GM23338 (cell line): ENCODE measurements at regions not wholly inside any gene's neighbourhood (a gene's known extent, or its start where the extent isn't known, plus 50 kb on each side); places are given as distances from the start of the nearest gene placed in this dataset.

Experiments used
- ATAC-seq: fragments of 200-7000 bp; cut with Tn5 transposase; 3 replicates; pipeline ENCODE4 v1.9.1; 2020
- DNase-seq: peaks from one replicate; pipeline ENCODE4 v3.0.0-alpha.2; 2015; ENCODE audit warnings: low spot score
- H2AFZ ChIP-seq: fragments of 200-600 bp; sonication (generic); 2 replicates; pipeline ENCODE4 v1.8.0; 2016; ENCODE audit warnings: antibody characterized with exemption, mild to moderate bottlenecking, moderate library complexity
- H3F3A ChIP-seq: fragments of 200-600 bp; sonication (generic); replicated peaks from 2 replicates; pipeline ENCODE4 v1.8.0; 2017; ENCODE audit warnings: antibody characterized with exemption, mixed run types, low read depth
- H3K27ac ChIP-seq: fragments of 200-600 bp; sonication (generic); 2 replicates; pipeline ENCODE4 v1.6.1; 2016; ENCODE audit warnings: low read depth
- H3K27me3 ChIP-seq: fragments of 200-600 bp; sonication (generic); 2 replicates; pipeline ENCODE4 v1.8.0; 2016; ENCODE audit warnings: mild to moderate bottlenecking, mixed run types, moderate library complexity; ENCODE audit not compliant: insufficient read depth
- H3K36me3 ChIP-seq: fragments of 200-600 bp; sonication (generic); 2 replicates; pipeline ENCODE4 v1.8.0; 2016; ENCODE audit warnings: mild to moderate bottlenecking; ENCODE audit not compliant: insufficient read depth
- H3K4me1 ChIP-seq: fragments of 200-600 bp; sonication (generic); 2 replicates; pipeline ENCODE4 v1.8.0; 2016; ENCODE audit warnings: mild to moderate bottlenecking, moderate library complexity; ENCODE audit not compliant: insufficient read depth
- H3K4me2 ChIP-seq: fragments of 200-600 bp; sonication (generic); 2 replicates; pipeline ENCODE4 v1.7.1; 2017; ENCODE audit warnings: mixed run types
- H3K4me3 ChIP-seq: fragments of 200-600 bp; sonication (generic); 2 replicates; pipeline ENCODE4 v1.6.1; 2016; ENCODE audit warnings: mixed run types
- H3K79me2 ChIP-seq: fragments of 200-600 bp; sonication (generic); replicated peaks from 2 replicates; pipeline ENCODE4 v1.8.0; 2017; ENCODE audit warnings: mild to moderate bottlenecking; ENCODE audit not compliant: insufficient read depth
- H3K9me2 ChIP-seq: fragments of 200-600 bp; sonication (generic); 2 replicates; pipeline ENCODE4 v1.8.0; 2017; ENCODE audit not compliant: insufficient read depth
- H4K20me1 ChIP-seq: fragments of 200-600 bp; sonication (generic); replicated peaks from 2 replicates; pipeline ENCODE4 v1.8.0; 2017; ENCODE audit warnings: mild to moderate bottlenecking; ENCODE audit not compliant: insufficient read depth
- H3K27ac Mint-ChIP-seq: 2 replicates; pipeline ENCODE4 v1.8.0; 2020; ENCODE audit warnings: inconsistent platforms, mild to moderate bottlenecking, moderate library complexity, mixed read lengths
- H3K27me3 Mint-ChIP-seq: 3 replicates; pipeline ENCODE4 v1.8.0; 2022; ENCODE audit warnings: low read depth, mild to moderate bottlenecking, moderate library complexity, mixed read lengths, inconsistent platforms; ENCODE audit not compliant: insufficient read depth, poor library complexity
- H3K36me3 Mint-ChIP-seq: 3 replicates; pipeline ENCODE4 v1.8.0; 2021; ENCODE audit warnings: low read depth, mild to moderate bottlenecking, inconsistent platforms, moderate library complexity, mixed read lengths
- H3K4me1 Mint-ChIP-seq: 3 replicates; pipeline ENCODE4 v1.8.0; 2020; ENCODE audit warnings: mild to moderate bottlenecking, inconsistent platforms, mixed read lengths
- H3K4me3 Mint-ChIP-seq: 3 replicates; pipeline ENCODE4 v1.8.0; 2021; ENCODE audit warnings: moderate library complexity, mild to moderate bottlenecking, inconsistent platforms, mixed read lengths
- H3K9me3 Mint-ChIP-seq: 3 replicates; pipeline ENCODE4 v1.8.0; 2020; ENCODE audit warnings: moderate library complexity, mild to moderate bottlenecking, inconsistent platforms, mixed read lengths
- CTCF ChIP-seq, 2 experiments: fragments of 200-600 bp in 1 of 2; sonication (generic) in 1 of 2; conservative IDR thresholded peaks; 2 replicates each; pipeline versions ENCODE4 v1.5.1 to v1.6.1; 2016 to 2017; ENCODE audit warnings: antibody characterized with exemption in 2 of 2, low read depth in 2 of 2, mild to moderate bottlenecking in 2 of 2, moderate library complexity in 1 of 2
- ETS1 ChIP-seq: IDR thresholded peaks from 2 replicates; pipeline ENCODE4 v1.6.1; 2016; ENCODE audit warnings: antibody characterized with exemption
- JUNB ChIP-seq: IDR thresholded peaks from one replicate; pipeline ENCODE4 v1.6.1; 2016; ENCODE audit warnings: antibody characterized with exemption; ENCODE audit not compliant: unreplicated experiment
- NANOG ChIP-seq: IDR thresholded peaks from 2 replicates; pipeline ENCODE4 v1.6.1; 2016; ENCODE audit warnings: antibody characterized with exemption, borderline replicate concordance
- ZNF331 ChIP-seq: fragments of 250-450 bp; sonication (Bioruptor Pico); IDR thresholded peaks from 2 replicates; pipeline ENCODE4 v1.5.0; 2020; ENCODE audit warnings: low read depth, mild to moderate bottlenecking, moderate library complexity
- ZNF462 ChIP-seq: fragments of 250-450 bp; sonication (Bioruptor Pico); IDR thresholded peaks from 2 replicates; pipeline ENCODE4 v1.5.0; 2020; ENCODE audit warnings: mild to moderate bottlenecking, moderate library complexity

- Histone ChIP-seq H3K9me2 (no peaks in the 10 kb centered on the region), H3K4me3 (no peak overlapping the region), H3K79me2 (no peaks in the 10 kb centered on the region), H3K27ac (no peak overlapping the region), H3K4me1 (peaks cover 18% of the 10 kb centered on the region), H3K27me3 (no peaks in the 10 kb centered on the region), H3K36me3 (no peaks in the 10 kb centered on the region), H3K4me2 (peak overlapping the region; percentile 14; the same call in 1 of the 2 replicates), H2AFZ (peak overlapping the region; percentile 61), H4K20me1 (no peaks in the 10 kb centered on the region), H3F3A (no peaks in the 10 kb centered on the region)
- Mint-ChIP-seq H3K27me3 (peaks cover 3% of the 10 kb centered on the region), H3K9me3 (no peaks in the 10 kb centered on the region), H3K27ac (peak overlapping the region; percentile 17; the same call in 1 of the 2 replicates), H3K4me1 (peaks cover 36% of the 10 kb centered on the region), H3K36me3 (no peaks in the 10 kb centered on the region), H3K4me3 (no peak overlapping the region)
- DNase-seq: no peak
- TF ChIP-seq NANOG (no peak), CTCF (conservative IDR thresholded peaks at IDR 0.05; ENCODE audit: low read depth in 2 of 2) (no peak), ETS1 (no peak), JUNB (no peak), ZNF462 (CRISPR knock-in tag) (no peak), ZNF331 (no peak)
- ATAC-seq: peak; percentile 50
Measured at GRCh38 chr13:48159401-48159800, 64.5 kb upstream of the MED4 start.
